ENCODE measurements at regions not wholly inside any gene's neighbourhood (a gene's known extent, or its start where the extent isn't known, plus 50 kb on each side); places are given as distances from the start of the nearest gene placed in this dataset.
"Not testable (repeated sequence)": the region's sequence is repeated elsewhere in the genome, so short reads cannot be mapped to it uniquely, and the experiment has no call there.

GRCh38 chr7:32661501-32661900 lies 166.2 kb downstream of the AVL9 start:
- no peak overlapping the region for H3K27ac ChIP-seq
- TF ChIP-seq CTCF (conservative IDR thresholded peaks at IDR 0.05) = no peak

GRCh38 chr7:32660936-32661335 lies 165.6 kb downstream of the AVL9 start:
- H3K27ac ChIP-seq = no peak overlapping the region
- TF ChIP-seq CTCF (conservative IDR thresholded peaks at IDR 0.05) = no peak

GRCh38 chr7:32659853-32660252 lies 164.6 kb downstream of the AVL9 start:
- H3K27ac ChIP-seq = no peak overlapping the region
- TF ChIP-seq CTCF (conservative IDR thresholded peaks at IDR 0.05) = no peak

GRCh38 chr7:32658467-32658869 lies 163.2 kb downstream of the AVL9 start:
- no peak overlapping the region for H3K27ac ChIP-seq

GRCh38 chr7:32658034-32658433 lies 162.7 kb downstream of the AVL9 start:
- no peak for TF ChIP-seq CTCF (conservative IDR thresholded peaks at IDR 0.05)
- H3K27ac ChIP-seq = no peak overlapping the region

More at GRCh38 chr7:32658467-32658869, 163.2 kb downstream of the AVL9 start:
- TF ChIP-seq CTCF (conservative IDR thresholded peaks at IDR 0.05) = no peak

- H3K27ac ChIP-seq = not testable (repeated sequence)
Measured at GRCh38 chr7:32654549-32654948, 159.3 kb downstream of the AVL9 start.

GRCh38 chr7:32650356-32650755 lies 155.1 kb downstream of the AVL9 start:
- H3K27ac ChIP-seq = not testable (repeated sequence)

- TF ChIP-seq CTCF (conservative IDR thresholded peaks at IDR 0.05) = no peak
Measured at GRCh38 chr7:32648408-32649156, 153.3 kb downstream of the AVL9 start.

GRCh38 chr7:32645255-32645654 lies 150.0 kb downstream of the AVL9 start:
- H3K27ac ChIP-seq = not testable (repeated sequence)

More at GRCh38 chr7:32648408-32649156, 153.3 kb downstream of the AVL9 start:
- no peak overlapping the region for H3K27ac ChIP-seq

All from VCaP (cell line).